ENCODE measurements at regions not wholly inside any gene's neighbourhood (a gene's known extent, or its start where the extent isn't known, plus 50 kb on each side); places are given as distances from the start of the nearest gene placed in this dataset.

DNA sequence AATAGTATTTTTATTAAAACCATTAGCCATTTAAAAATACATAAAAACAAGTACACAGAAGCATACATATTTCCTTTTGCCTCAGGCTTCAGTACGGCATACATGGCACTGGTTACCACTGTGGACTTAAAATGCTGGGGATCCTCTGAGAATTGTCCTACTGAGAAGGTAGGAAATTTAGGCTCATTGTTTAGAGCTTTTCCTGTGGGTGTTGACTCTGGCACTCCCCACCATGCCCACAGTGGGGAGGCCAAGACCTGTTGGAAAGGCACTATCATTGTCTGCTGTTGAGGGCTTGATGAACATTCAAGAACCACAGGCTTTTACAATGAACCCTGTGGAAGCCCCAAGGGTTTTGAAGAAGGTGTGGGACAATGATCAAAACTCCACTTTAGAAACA is 473.4 kb downstream of the BTBD3 start:
- TF ChIP-seq, protein P1, sequence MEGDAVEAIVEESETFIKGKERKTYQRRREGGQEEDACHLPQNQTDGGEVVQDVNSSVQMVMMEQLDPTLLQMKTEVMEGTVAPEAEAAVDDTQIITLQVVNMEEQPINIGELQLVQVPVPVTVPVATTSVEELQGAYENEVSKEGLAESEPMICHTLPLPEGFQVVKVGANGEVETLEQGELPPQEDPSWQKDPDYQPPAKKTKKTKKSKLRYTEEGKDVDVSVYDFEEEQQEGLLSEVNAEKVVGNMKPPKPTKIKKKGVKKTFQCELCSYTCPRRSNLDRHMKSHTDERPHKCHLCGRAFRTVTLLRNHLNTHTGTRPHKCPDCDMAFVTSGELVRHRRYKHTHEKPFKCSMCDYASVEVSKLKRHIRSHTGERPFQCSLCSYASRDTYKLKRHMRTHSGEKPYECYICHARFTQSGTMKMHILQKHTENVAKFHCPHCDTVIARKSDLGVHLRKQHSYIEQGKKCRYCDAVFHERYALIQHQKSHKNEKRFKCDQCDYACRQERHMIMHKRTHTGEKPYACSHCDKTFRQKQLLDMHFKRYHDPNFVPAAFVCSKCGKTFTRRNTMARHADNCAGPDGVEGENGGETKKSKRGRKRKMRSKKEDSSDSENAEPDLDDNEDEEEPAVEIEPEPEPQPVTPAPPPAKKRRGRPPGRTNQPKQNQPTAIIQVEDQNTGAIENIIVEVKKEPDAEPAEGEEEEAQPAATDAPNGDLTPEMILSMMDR (IDR thresholded peaks at IDR 0.05; ENCODE audit: low read depth, low read length, missing input control) = no peak
- TF ChIP-seq, protein P2, sequence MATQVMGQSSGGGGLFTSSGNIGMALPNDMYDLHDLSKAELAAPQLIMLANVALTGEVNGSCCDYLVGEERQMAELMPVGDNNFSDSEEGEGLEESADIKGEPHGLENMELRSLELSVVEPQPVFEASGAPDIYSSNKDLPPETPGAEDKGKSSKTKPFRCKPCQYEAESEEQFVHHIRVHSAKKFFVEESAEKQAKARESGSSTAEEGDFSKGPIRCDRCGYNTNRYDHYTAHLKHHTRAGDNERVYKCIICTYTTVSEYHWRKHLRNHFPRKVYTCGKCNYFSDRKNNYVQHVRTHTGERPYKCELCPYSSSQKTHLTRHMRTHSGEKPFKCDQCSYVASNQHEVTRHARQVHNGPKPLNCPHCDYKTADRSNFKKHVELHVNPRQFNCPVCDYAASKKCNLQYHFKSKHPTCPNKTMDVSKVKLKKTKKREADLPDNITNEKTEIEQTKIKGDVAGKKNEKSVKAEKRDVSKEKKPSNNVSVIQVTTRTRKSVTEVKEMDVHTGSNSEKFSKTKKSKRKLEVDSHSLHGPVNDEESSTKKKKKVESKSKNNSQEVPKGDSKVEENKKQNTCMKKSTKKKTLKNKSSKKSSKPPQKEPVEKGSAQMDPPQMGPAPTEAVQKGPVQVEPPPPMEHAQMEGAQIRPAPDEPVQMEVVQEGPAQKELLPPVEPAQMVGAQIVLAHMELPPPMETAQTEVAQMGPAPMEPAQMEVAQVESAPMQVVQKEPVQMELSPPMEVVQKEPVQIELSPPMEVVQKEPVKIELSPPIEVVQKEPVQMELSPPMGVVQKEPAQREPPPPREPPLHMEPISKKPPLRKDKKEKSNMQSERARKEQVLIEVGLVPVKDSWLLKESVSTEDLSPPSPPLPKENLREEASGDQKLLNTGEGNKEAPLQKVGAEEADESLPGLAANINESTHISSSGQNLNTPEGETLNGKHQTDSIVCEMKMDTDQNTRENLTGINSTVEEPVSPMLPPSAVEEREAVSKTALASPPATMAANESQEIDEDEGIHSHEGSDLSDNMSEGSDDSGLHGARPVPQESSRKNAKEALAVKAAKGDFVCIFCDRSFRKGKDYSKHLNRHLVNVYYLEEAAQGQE (IDR thresholded peaks at IDR 0.05) = no peak
- no peak for TF ChIP-seq RXRA (IDR thresholded peaks at IDR 0.05)
- TF ChIP-seq, protein P3, sequence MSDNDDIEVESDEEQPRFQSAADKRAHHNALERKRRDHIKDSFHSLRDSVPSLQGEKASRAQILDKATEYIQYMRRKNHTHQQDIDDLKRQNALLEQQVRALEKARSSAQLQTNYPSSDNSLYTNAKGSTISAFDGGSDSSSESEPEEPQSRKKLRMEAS (IDR thresholded peaks at IDR 0.05) = no peak
- TF ChIP-seq YY1 (IDR thresholded peaks at IDR 0.05) = no peak
- no peak for TF ChIP-seq TAF1 (conservative IDR thresholded peaks at IDR 0.05)
- no peak for TF ChIP-seq JUND (IDR thresholded peaks at IDR 0.05)
- TF ChIP-seq SP1 (IDR thresholded peaks at IDR 0.05) = no peak
- no peak for TF ChIP-seq NR2F2 (IDR thresholded peaks at IDR 0.05)
- TF ChIP-seq RAD21 (IDR thresholded peaks at IDR 0.05) = no peak
